ENCODE measurements at regions not wholly inside any gene's neighbourhood (a gene's known extent, or its start where the extent isn't known, plus 50 kb on each side); places are given as distances from the start of the nearest gene placed in this dataset.

GRCh38 chr6:105680131-105680530 lies 277.2 kb upstream of the PREP start:
- TF ChIP-seq EZH2phosphoT487 (IDR thresholded peaks at IDR 0.05; ENCODE audit: borderline replicate concordance, low read depth, low read length) (no peak), CTCF (conservative IDR thresholded peaks at IDR 0.05; ENCODE audit: low read length) (no peak)

Data from OCI-LY7 (cell line).